ENCODE measurements at regions not wholly inside any gene's neighbourhood (a gene's known extent, or its start where the extent isn't known, plus 50 kb on each side); places are given as distances from the start of the nearest gene placed in this dataset.

DNA sequence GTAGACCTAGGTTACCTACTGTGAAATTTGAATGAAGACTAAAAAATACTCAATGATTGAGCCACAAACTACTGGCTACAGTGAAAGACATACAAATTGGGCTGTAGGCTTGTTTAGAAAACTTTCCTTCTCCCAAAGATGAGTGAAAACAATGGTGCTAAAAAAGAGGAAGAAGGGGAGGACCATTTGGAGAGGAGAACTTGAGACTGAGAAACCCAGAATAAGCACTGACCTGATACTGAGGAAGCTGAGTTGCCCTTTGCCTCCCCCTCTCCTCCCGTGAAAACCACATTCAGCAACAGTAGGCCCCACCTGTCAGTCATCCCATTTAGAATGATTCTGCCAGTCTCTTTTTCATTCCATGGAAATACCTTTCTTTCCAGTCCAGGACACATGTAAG lies 484.0 kb upstream of the TGFBR2 start:
- Histone ChIP-seq H3K4me1 (ENCODE audit: insufficient read depth) (peaks cover 3% of the 10 kb centered on the region; the same call in 1 of the 2 replicates), H3K27me3 (ENCODE audit: insufficient read depth) (no peaks in the 10 kb centered on the region), H3K36me3 (ENCODE audit: insufficient read depth) (no peaks in the 10 kb centered on the region), H2AFZ (no peak overlapping the region), H3K79me2 (replicated peaks; ENCODE audit: insufficient read depth) (no peaks in the 10 kb centered on the region), H3F3A (replicated peaks; ENCODE audit: low read depth) (no peaks in the 10 kb centered on the region), H3K27ac (ENCODE audit: low read depth) (no peak overlapping the region), H3K9me2 (ENCODE audit: insufficient read depth) (no peaks in the 10 kb centered on the region), H4K20me1 (replicated peaks; ENCODE audit: insufficient read depth) (no peaks in the 10 kb centered on the region), H3K4me2 (no peak overlapping the region), H3K4me3 (no peak overlapping the region)
- H3K27ac Mint-ChIP-seq: no peak overlapping the region
- no peaks in the 10 kb centered on the region for H3K36me3 Mint-ChIP-seq (ENCODE audit: low read depth)
- no peak for TF ChIP-seq EZH2phosphoT487 (IDR thresholded peaks at IDR 0.05; ENCODE audit: unreplicated experiment)
- TF ChIP-seq, protein P1, sequence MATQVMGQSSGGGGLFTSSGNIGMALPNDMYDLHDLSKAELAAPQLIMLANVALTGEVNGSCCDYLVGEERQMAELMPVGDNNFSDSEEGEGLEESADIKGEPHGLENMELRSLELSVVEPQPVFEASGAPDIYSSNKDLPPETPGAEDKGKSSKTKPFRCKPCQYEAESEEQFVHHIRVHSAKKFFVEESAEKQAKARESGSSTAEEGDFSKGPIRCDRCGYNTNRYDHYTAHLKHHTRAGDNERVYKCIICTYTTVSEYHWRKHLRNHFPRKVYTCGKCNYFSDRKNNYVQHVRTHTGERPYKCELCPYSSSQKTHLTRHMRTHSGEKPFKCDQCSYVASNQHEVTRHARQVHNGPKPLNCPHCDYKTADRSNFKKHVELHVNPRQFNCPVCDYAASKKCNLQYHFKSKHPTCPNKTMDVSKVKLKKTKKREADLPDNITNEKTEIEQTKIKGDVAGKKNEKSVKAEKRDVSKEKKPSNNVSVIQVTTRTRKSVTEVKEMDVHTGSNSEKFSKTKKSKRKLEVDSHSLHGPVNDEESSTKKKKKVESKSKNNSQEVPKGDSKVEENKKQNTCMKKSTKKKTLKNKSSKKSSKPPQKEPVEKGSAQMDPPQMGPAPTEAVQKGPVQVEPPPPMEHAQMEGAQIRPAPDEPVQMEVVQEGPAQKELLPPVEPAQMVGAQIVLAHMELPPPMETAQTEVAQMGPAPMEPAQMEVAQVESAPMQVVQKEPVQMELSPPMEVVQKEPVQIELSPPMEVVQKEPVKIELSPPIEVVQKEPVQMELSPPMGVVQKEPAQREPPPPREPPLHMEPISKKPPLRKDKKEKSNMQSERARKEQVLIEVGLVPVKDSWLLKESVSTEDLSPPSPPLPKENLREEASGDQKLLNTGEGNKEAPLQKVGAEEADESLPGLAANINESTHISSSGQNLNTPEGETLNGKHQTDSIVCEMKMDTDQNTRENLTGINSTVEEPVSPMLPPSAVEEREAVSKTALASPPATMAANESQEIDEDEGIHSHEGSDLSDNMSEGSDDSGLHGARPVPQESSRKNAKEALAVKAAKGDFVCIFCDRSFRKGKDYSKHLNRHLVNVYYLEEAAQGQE (IDR thresholded peaks at IDR 0.05; ENCODE audit: unreplicated experiment): no peak
- no peak for TF ChIP-seq STAT1 (IDR thresholded peaks at IDR 0.05; ENCODE audit: unreplicated experiment)
- TF ChIP-seq, protein P2, sequence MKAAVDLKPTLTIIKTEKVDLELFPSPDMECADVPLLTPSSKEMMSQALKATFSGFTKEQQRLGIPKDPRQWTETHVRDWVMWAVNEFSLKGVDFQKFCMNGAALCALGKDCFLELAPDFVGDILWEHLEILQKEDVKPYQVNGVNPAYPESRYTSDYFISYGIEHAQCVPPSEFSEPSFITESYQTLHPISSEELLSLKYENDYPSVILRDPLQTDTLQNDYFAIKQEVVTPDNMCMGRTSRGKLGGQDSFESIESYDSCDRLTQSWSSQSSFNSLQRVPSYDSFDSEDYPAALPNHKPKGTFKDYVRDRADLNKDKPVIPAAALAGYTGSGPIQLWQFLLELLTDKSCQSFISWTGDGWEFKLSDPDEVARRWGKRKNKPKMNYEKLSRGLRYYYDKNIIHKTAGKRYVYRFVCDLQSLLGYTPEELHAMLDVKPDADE (IDR thresholded peaks at IDR 0.05): no peak
- no peak for TF ChIP-seq EZH2 (IDR thresholded peaks at IDR 0.05; ENCODE audit: low read depth, unreplicated experiment)
- TF ChIP-seq ZNF114 (CRISPR knock-in tag; IDR thresholded peaks at IDR 0.05): no peak
- TF ChIP-seq JUNB (IDR thresholded peaks at IDR 0.05; ENCODE audit: unreplicated experiment): no peak
- no peak for ATAC-seq
- peaks cover 8% of the 10 kb centered on the region for H3K4me1 Mint-ChIP-seq
- peaks cover 4% of the 10 kb centered on the region; the same call in 1 of the 3 replicates for H3K9me3 Mint-ChIP-seq
- DNase-seq (ENCODE audit: low spot score): no peak
- no peak overlapping the region for H3K4me3 Mint-ChIP-seq
- peaks cover 2% of the 10 kb centered on the region for H3K27me3 Mint-ChIP-seq (ENCODE audit: insufficient read depth, low read depth, poor library complexity)

DNA sequence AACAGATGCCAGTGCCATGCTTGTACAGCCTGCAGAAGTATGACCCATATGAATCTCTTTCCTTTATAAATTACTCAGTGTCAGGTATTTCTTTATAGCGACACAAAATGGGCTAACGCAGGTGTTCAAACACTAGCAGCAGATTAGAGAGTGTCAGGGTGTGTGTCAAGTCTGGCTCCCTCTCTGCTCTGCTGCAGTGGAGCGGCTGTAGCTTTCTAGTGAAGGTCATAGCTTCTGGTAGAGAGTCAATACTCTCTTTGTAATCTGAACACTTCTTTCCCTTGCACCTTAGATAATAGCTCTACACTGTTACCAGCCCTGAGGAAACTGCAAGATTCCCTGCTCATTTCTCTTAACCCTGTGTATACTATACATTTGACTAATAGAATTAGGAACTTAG lies 483.2 kb upstream of the TGFBR2 start:
- no peaks in the 10 kb centered on the region for H3K9me2 ChIP-seq (ENCODE audit: insufficient read depth)
- no peak overlapping the region for H3K27ac ChIP-seq (ENCODE audit: low read depth)
- DNase-seq (ENCODE audit: low spot score): no peak
- no peaks in the 10 kb centered on the region for H4K20me1 ChIP-seq (replicated peaks; ENCODE audit: insufficient read depth)
- no peaks in the 10 kb centered on the region for H3F3A ChIP-seq (replicated peaks; ENCODE audit: low read depth)
- Mint-ChIP-seq H3K9me3 (peaks cover 12% of the 10 kb centered on the region; the same call in 2 of the 3 replicates), H3K4me3 (no peak overlapping the region), H3K27me3 (ENCODE audit: insufficient read depth, low read depth, poor library complexity) (peaks cover 2% of the 10 kb centered on the region), H3K27ac (no peak overlapping the region), H3K36me3 (ENCODE audit: low read depth) (no peaks in the 10 kb centered on the region), H3K4me1 (peaks cover 8% of the 10 kb centered on the region)
- H3K79me2 ChIP-seq (replicated peaks; ENCODE audit: insufficient read depth): no peaks in the 10 kb centered on the region
- H3K27me3 ChIP-seq (ENCODE audit: insufficient read depth): no peaks in the 10 kb centered on the region
- no peak overlapping the region for H3K4me2 ChIP-seq
- no peak overlapping the region for H2AFZ ChIP-seq
- peaks cover 3% of the 10 kb centered on the region; the same call in 1 of the 2 replicates for H3K4me1 ChIP-seq (ENCODE audit: insufficient read depth)
- no peaks in the 10 kb centered on the region for H3K36me3 ChIP-seq (ENCODE audit: insufficient read depth)
- no peak overlapping the region for H3K4me3 ChIP-seq
- no peak for ATAC-seq
- TF ChIP-seq NANOG (IDR thresholded peaks at IDR 0.05; ENCODE audit: borderline replicate concordance) (no peak), STAT1 (IDR thresholded peaks at IDR 0.05; ENCODE audit: unreplicated experiment) (no peak), JUNB (IDR thresholded peaks at IDR 0.05; ENCODE audit: unreplicated experiment) (no peak)
- TF ChIP-seq, protein P2 (IDR thresholded peaks at IDR 0.05): no peak
- TF ChIP-seq, protein P3, sequence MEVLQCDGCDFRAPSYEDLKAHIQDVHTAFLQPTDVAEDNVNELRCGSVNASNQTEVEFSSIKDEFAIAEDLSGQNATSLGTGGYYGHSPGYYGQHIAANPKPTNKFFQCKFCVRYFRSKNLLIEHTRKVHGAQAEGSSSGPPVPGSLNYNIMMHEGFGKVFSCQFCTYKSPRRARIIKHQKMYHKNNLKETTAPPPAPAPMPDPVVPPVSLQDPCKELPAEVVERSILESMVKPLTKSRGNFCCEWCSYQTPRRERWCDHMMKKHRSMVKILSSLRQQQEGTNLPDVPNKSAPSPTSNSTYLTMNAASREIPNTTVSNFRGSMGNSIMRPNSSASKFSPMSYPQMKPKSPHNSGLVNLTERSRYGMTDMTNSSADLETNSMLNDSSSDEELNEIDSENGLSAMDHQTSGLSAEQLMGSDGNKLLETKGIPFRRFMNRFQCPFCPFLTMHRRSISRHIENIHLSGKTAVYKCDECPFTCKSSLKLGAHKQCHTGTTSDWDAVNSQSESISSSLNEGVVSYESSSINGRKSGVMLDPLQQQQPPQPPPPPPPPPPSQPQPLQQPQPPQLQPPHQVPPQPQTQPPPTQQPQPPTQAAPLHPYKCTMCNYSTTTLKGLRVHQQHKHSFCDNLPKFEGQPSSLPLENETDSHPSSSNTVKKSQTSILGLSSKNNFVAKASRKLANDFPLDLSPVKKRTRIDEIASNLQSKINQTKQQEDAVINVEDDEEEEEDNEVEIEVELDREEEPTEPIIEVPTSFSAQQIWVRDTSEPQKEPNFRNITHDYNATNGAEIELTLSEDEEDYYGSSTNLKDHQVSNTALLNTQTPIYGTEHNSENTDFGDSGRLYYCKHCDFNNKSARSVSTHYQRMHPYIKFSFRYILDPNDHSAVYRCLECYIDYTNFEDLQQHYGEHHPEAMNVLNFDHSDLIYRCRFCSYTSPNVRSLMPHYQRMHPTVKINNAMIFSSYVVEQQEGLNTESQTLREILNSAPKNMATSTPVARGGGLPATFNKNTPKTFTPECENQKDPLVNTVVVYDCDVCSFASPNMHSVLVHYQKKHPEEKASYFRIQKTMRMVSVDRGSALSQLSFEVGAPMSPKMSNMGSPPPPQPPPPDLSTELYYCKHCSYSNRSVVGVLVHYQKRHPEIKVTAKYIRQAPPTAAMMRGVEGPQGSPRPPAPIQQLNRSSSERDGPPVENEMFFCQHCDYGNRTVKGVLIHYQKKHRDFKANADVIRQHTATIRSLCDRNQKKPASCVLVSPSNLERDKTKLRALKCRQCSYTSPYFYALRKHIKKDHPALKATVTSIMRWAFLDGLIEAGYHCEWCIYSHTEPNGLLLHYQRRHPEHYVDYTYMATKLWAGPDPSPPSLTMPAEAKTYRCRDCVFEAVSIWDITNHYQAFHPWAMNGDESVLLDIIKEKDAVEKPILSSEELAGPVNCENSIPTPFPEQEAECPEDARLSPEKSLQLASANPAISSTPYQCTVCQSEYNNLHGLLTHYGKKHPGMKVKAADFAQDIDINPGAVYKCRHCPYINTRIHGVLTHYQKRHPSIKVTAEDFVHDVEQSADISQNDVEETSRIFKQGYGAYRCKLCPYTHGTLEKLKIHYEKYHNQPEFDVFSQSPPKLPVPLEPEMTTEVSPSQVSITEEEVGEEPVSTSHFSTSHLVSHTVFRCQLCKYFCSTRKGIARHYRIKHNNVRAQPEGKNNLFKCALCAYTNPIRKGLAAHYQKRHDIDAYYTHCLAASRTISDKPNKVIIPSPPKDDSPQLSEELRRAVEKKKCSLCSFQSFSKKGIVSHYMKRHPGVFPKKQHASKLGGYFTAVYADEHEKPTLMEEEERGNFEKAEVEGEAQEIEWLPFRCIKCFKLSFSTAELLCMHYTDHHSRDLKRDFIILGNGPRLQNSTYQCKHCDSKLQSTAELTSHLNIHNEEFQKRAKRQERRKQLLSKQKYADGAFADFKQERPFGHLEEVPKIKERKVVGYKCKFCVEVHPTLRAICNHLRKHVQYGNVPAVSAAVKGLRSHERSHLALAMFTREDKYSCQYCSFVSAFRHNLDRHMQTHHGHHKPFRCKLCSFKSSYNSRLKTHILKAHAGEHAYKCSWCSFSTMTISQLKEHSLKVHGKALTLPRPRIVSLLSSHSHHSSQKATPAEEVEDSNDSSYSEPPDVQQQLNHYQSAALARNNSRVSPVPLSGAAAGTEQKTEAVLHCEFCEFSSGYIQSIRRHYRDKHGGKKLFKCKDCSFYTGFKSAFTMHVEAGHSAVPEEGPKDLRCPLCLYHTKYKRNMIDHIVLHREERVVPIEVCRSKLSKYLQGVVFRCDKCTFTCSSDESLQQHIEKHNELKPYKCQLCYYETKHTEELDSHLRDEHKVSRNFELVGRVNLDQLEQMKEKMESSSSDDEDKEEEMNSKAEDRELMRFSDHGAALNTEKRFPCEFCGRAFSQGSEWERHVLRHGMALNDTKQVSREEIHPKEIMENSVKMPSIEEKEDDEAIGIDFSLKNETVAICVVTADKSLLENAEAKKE (CRISPR knock-in tag; IDR thresholded peaks at IDR 0.05): no peak

Measured in GM23338 (cell line).